Mesenchymal stem cell (in vitro differentiated cells and primary cell): ENCODE measurements at regions not wholly inside any gene's neighbourhood (a gene's known extent, or its start where the extent isn't known, plus 50 kb on each side); places are given as distances from the start of the nearest gene placed in this dataset.
A peak's percentile ranks its signal among the peaks of the same experiment; 100 is the strongest.

Experiments
- DNase-seq: peaks from one replicate; pipeline ENCODE4 v3.0.0-alpha.2; 2013
- H2AFZ ChIP-seq: one replicate; pipeline ENCODE4 v1.6.1; 2013; ENCODE audit warnings: low read depth, mild to moderate bottlenecking, control low read depth, inconsistent platforms, low read length, moderate library complexity
- H2AK5ac ChIP-seq: 2 replicates; pipeline ENCODE4 v1.6.1; 2013; ENCODE audit warnings: low read length, moderate library complexity, mild to moderate bottlenecking, inconsistent platforms; ENCODE audit not compliant: severe bottlenecking
- H2BK120ac ChIP-seq: one replicate; pipeline ENCODE4 v1.6.1; 2013; ENCODE audit warnings: low read depth, mild to moderate bottlenecking, inconsistent platforms, low read length, moderate library complexity
- H2BK12ac ChIP-seq, 2 experiments: one replicate each; pipeline ENCODE4 v1.6.1; 2013; ENCODE audit warnings: inconsistent platforms in 2 of 2, low read length in 2 of 2, mild to moderate bottlenecking in 2 of 2, moderate library complexity in 2 of 2, control low read depth in 1 of 2
- H2BK15ac ChIP-seq: one replicate; pipeline ENCODE4 v1.6.1; 2013; ENCODE audit warnings: mild to moderate bottlenecking, low read depth, inconsistent platforms; ENCODE audit not compliant: poor library complexity, severe bottlenecking
- H2BK5ac ChIP-seq: 2 replicates; pipeline ENCODE4 v1.6.1; 2013; ENCODE audit warnings: low read depth, mild to moderate bottlenecking, low read length, control low read depth, inconsistent platforms; ENCODE audit not compliant: poor library complexity, severe bottlenecking
- H3K14ac ChIP-seq, 2 experiments: one replicate each; pipeline ENCODE4 v1.6.1; 2013; ENCODE audit warnings: inconsistent platforms in 2 of 2, low read length in 2 of 2, control low read depth in 1 of 2, mild to moderate bottlenecking in 1 of 2, moderate library complexity in 1 of 2
- H3K18ac ChIP-seq, 2 experiments: one replicate each; pipeline ENCODE4 v1.6.1; 2013; ENCODE audit warnings: inconsistent platforms in 2 of 2, low read length in 2 of 2, control low read depth in 1 of 2, low read depth in 1 of 2, mild to moderate bottlenecking in 1 of 2
- H3K23ac ChIP-seq, 2 experiments: one replicate each; pipeline ENCODE4 v1.6.1; 2013; ENCODE audit warnings: inconsistent platforms in 2 of 2, low read length in 2 of 2, mild to moderate bottlenecking in 2 of 2, moderate library complexity in 2 of 2, control low read depth in 1 of 2
- H3K27ac ChIP-seq: 2 replicates; pipeline ENCODE4 v1.5.1; 2013; ENCODE audit warnings: mild to moderate bottlenecking, moderate library complexity, low read length, control low read depth, inconsistent platforms; ENCODE audit not compliant: poor library complexity, severe bottlenecking
- H3K27me3 ChIP-seq, 2 experiments: 2 replicates each; pipeline versions ENCODE4 v1.6.1 to v1.7.0; 2013; ENCODE audit warnings: low read length in 2 of 2, mild to moderate bottlenecking in 2 of 2, moderate library complexity in 2 of 2, control low read depth in 1 of 2, inconsistent platforms in 1 of 2; ENCODE audit not compliant: control insufficient read depth in 1 of 2, insufficient read depth in 1 of 2
- H3K36me3 ChIP-seq, 2 experiments: 2 replicates each; pipeline versions ENCODE4 v1.6.1 to v1.7.0; 2013; ENCODE audit warnings: low read length in 2 of 2, control low read depth in 1 of 2, inconsistent platforms in 1 of 2, low read depth in 1 of 2, mild to moderate bottlenecking in 1 of 2; ENCODE audit not compliant: insufficient read depth in 2 of 2, control insufficient read depth in 1 of 2
- H3K4ac ChIP-seq, 2 experiments: one replicate each; pipeline ENCODE4 v1.6.1; 2013; ENCODE audit warnings: inconsistent platforms in 2 of 2, low read length in 2 of 2, mild to moderate bottlenecking in 2 of 2, moderate library complexity in 2 of 2, control low read depth in 1 of 2, low read depth in 1 of 2
- H3K4me1 ChIP-seq: 2 replicates; pipeline ENCODE4 v1.6.1; 2013; ENCODE audit warnings: low read depth, low read length, control low read depth; ENCODE audit not compliant: control insufficient read depth, insufficient read depth
- H3K4me2 ChIP-seq: 2 replicates; pipeline ENCODE4 v1.6.1; 2013; ENCODE audit warnings: low read length, mild to moderate bottlenecking, inconsistent platforms; ENCODE audit not compliant: poor library complexity, severe bottlenecking
- H3K4me3 ChIP-seq, 2 experiments: 2 replicates each; pipeline versions ENCODE4 v1.5.1 to v1.7.0; 2013; ENCODE audit warnings: low read length in 2 of 2, mild to moderate bottlenecking in 2 of 2, control low read depth in 1 of 2, low read depth in 1 of 2; ENCODE audit not compliant: insufficient read depth in 1 of 2
- H3K79me1 ChIP-seq: replicated peaks from 2 replicates; pipeline ENCODE4 v1.6.1; 2013; ENCODE audit warnings: mild to moderate bottlenecking, control low read depth, low read length, inconsistent platforms; ENCODE audit not compliant: poor library complexity, severe bottlenecking
- H3K9ac ChIP-seq: 2 replicates; pipeline ENCODE4 v1.7.0; 2013; ENCODE audit warnings: mild to moderate bottlenecking, low read length, moderate library complexity
- H3K9me3 ChIP-seq: 2 replicates; pipeline ENCODE4 v1.7.0; 2013; ENCODE audit warnings: mild to moderate bottlenecking, low read length; ENCODE audit not compliant: control insufficient read depth
- H4K8ac ChIP-seq: one replicate; pipeline ENCODE4 v1.6.1; 2013; ENCODE audit warnings: inconsistent platforms, mild to moderate bottlenecking, low read length, moderate library complexity
- H4K91ac ChIP-seq: one replicate; pipeline ENCODE4 v1.6.1; 2013; ENCODE audit warnings: mild to moderate bottlenecking, low read length, inconsistent platforms
- WGBS: methylation state at CpG from one replicate; pipeline ENCODE4 v1.1.7; 2013; ENCODE audit warnings: mixed read lengths; 5-methylcytosine and 5-hydroxymethylcytosine counted together

DNA sequence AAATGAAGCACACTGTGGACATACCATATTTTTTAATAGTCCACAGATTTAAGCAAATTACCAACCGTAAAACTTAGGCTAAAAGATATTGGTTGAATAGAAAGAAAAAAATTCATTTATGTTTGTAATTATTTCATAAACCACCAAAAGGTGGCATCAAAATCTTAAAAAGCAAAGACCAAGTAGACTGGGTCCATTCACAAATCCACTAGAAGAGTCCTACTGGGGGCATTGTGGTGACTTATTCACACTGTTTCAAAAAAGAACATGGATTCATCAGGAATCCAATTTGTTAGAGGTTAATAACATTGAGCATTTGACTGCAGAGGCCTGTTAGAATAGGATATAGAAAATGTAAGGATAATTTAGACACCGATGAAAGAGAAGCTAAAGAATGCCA, 194.9 kb upstream of the KYNU start:
- H4K8ac ChIP-seq, result no peak overlapping the region
- no peak overlapping the region for H2BK12ac ChIP-seq
- H3K9me3 ChIP-seq, result no peaks in the 10 kb centered on the region
- H2BK120ac ChIP-seq, result no peak overlapping the region
- WGBS, result 90% methylated on average over 1 of the region's 2 CpGs
- no peaks in the 10 kb centered on the region for H3K4me1 ChIP-seq
- peak; percentile 43 for DNase-seq
- H3K18ac ChIP-seq, result no peak overlapping the region
- no peaks in the 10 kb centered on the region for H3K27me3 ChIP-seq
- H3K4me3 ChIP-seq, result no peak overlapping the region
- H4K91ac ChIP-seq, result no peak overlapping the region
- H2BK5ac ChIP-seq, result no peak overlapping the region
- no peak overlapping the region for H2BK15ac ChIP-seq
- no peak overlapping the region for H3K23ac ChIP-seq
- no peaks in the 10 kb centered on the region for H3K36me3 ChIP-seq
- no peak overlapping the region for H3K27ac ChIP-seq
- no peak overlapping the region for H2AFZ ChIP-seq
- no peak overlapping the region for H2AK5ac ChIP-seq
- no peak overlapping the region for H3K14ac ChIP-seq
- H3K9ac ChIP-seq, result peak overlapping the region; percentile 68
- no peak overlapping the region for H3K4me2 ChIP-seq
- H3K4ac ChIP-seq, result no peak overlapping the region
- no peaks in the 10 kb centered on the region for H3K79me1 ChIP-seq

DNA sequence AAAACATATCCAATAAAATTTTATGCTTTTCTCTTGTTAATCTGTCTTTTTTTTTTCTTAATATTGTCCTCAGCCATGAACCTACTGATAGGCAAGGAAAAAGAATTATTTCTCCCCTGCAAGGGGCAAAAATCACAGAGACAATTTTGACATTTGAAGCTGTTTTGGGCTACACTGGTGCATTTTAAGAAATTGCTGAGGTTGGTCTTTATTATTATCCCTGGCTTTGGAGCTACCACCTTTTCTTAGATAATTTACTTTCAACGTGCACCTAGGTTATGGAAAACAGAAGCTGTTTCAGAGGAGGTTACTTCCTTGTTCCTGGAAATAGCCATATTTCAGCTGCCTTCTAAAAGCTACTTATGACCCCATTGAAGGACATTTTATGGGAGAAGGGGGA, 195.5 kb upstream of the KYNU start:
- Histone ChIP-seq H3K27me3 (no peaks in the 10 kb centered on the region), H2BK120ac (no peak overlapping the region), H2AK5ac (no peak overlapping the region), H3K27ac (no peak overlapping the region), H3K4me3 (no peak overlapping the region), H3K4me2 (no peak overlapping the region), H2BK15ac (no peak overlapping the region), H2AFZ (no peak overlapping the region), H4K91ac (no peak overlapping the region), H3K23ac (no peak overlapping the region), H3K79me1 (no peaks in the 10 kb centered on the region), H3K4me1 (no peaks in the 10 kb centered on the region), H3K9ac (no peak overlapping the region), H3K4ac (no peak overlapping the region), H3K14ac (no peak overlapping the region), H3K9me3 (no peaks in the 10 kb centered on the region), H3K18ac (no peak overlapping the region), H3K36me3 (no peaks in the 10 kb centered on the region), H2BK5ac (no peak overlapping the region), H2BK12ac (no peak overlapping the region), H4K8ac (no peak overlapping the region)
- no peak for DNase-seq
- WGBS, result 80% methylated on average over 1 of the region's 1 CpG

DNA sequence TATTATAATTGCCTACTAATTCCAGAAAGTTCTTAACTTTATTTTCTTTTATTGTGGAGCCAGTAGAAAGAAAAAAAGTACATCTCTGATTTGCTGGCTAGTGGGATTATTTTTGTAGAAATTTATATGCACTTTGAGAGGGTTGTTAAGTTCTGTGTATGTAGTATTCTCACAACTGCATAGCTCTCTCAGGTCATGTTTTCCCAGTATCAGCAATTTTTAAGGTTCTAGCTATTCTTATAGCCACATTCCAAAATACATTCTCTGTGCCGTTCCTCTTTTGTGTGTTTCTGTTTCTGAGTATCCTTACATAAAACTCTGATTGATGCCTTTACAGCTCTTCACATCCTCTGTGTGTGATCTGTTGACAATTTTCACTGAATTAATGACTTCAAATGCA, 199.3 kb upstream of the KYNU start:
- Histone ChIP-seq H2BK15ac (no peak overlapping the region), H2BK12ac (no peak overlapping the region), H2BK5ac (no peak overlapping the region), H3K9ac (no peak overlapping the region), H3K18ac (no peak overlapping the region), H4K8ac (no peak overlapping the region), H4K91ac (no peak overlapping the region), H3K27ac (no peak overlapping the region), H2AFZ (no peak overlapping the region), H3K36me3 (no peaks in the 10 kb centered on the region), H3K27me3 (no peaks in the 10 kb centered on the region), H2BK120ac (no peak overlapping the region), H3K9me3 (no peaks in the 10 kb centered on the region), H3K4me2 (no peak overlapping the region), H3K14ac (no peak overlapping the region), H3K23ac (no peak overlapping the region), H3K4ac (no peak overlapping the region), H2AK5ac (no peak overlapping the region), H3K4me3 (no peak overlapping the region), H3K79me1 (no peaks in the 10 kb centered on the region), H3K4me1 (no peaks in the 10 kb centered on the region)
- DNase-seq, result no peak
- WGBS, result 69% methylated on average over 1 of the region's 1 CpG

DNA sequence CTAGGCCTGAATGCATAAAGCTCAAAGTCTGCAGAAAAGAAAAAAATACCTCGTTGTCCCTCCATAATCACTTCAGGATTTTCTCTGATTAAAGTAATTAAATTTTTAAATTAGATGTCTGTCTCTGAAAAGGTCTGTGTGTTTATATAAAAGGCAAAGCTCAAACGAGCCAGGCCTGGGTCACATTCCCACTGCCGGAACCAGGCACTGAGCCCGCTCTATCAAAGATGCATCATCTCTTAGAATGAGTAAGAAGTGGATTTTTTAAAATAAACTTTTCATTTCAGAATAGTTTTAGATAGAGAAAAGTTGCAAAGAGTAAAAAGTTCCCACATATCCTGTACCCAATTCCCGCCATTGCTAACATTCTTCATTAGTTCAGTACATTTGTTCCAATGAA, 202.1 kb upstream of the KYNU start:
- no peak overlapping the region for H2BK120ac ChIP-seq
- no peak overlapping the region for H3K27ac ChIP-seq
- no peaks in the 10 kb centered on the region for H3K36me3 ChIP-seq
- no peak overlapping the region for H3K9ac ChIP-seq
- H3K23ac ChIP-seq, result no peak overlapping the region
- H2AK5ac ChIP-seq, result no peak overlapping the region
- DNase-seq, result no peak
- no peaks in the 10 kb centered on the region for H3K9me3 ChIP-seq
- no peaks in the 10 kb centered on the region for H3K79me1 ChIP-seq
- H3K4me2 ChIP-seq, result no peak overlapping the region
- no peak overlapping the region for H3K4me3 ChIP-seq
- H2BK15ac ChIP-seq, result no peak overlapping the region
- 85% methylated on average over 2 of the region's 5 CpGs for WGBS
- no peaks in the 10 kb centered on the region for H3K4me1 ChIP-seq
- H3K4ac ChIP-seq, result no peak overlapping the region
- no peak overlapping the region for H3K14ac ChIP-seq
- no peak overlapping the region for H4K8ac ChIP-seq
- no peak overlapping the region for H3K18ac ChIP-seq
- no peaks in the 10 kb centered on the region for H3K27me3 ChIP-seq
- H2BK12ac ChIP-seq, result no peak overlapping the region
- H2AFZ ChIP-seq, result no peak overlapping the region
- no peak overlapping the region for H4K91ac ChIP-seq
- H2BK5ac ChIP-seq, result no peak overlapping the region
